CD4-positive, alpha-beta T cell treated with Interleukin-6 at 100 ng/mL for 8 hours (primary cell): ENCODE measurements at regions not wholly inside any gene's neighbourhood (a gene's known extent, or its start where the extent isn't known, plus 50 kb on each side); places are given as distances from the start of the nearest gene placed in this dataset.
"Not testable (repeated sequence)": the region's sequence is repeated elsewhere in the genome, so short reads cannot be mapped to it uniquely, and the experiment has no call there.

Experiments used
- DNase-seq: peaks from one replicate; pipeline ENCODE4 v3.0.0-alpha.2; 2020; ENCODE audit warnings: mixed read lengths, low spot score

- no peak for DNase-seq
Measured at GRCh38 chr21:25234857-25235801, 372.2 kb downstream of the MRPL39 start.

DNA sequence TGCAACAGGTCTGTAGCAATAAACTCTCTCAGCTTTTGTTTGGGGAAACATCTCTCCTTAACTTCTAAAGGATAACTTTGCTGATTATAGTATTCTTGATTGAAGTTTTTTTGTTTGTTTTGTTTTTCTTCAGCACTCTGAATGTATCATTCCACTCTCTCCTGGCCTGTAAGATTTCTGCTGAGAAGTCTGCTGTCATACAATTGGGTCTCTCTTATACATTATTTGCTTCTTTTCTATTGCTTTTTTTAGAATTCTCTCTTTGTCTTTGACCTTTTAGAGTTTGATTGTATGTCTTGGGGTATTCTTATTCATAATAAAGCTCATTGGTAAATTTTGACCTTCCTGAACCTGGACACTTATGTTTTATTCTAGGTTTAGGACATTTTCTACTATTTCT lies 386.3 kb downstream of the MRPL39 start:
- DNase-seq, result no peak

GRCh38 chr21:25220169-25220568 lies 387.1 kb downstream of the MRPL39 start:
- no peak for DNase-seq

DNA sequence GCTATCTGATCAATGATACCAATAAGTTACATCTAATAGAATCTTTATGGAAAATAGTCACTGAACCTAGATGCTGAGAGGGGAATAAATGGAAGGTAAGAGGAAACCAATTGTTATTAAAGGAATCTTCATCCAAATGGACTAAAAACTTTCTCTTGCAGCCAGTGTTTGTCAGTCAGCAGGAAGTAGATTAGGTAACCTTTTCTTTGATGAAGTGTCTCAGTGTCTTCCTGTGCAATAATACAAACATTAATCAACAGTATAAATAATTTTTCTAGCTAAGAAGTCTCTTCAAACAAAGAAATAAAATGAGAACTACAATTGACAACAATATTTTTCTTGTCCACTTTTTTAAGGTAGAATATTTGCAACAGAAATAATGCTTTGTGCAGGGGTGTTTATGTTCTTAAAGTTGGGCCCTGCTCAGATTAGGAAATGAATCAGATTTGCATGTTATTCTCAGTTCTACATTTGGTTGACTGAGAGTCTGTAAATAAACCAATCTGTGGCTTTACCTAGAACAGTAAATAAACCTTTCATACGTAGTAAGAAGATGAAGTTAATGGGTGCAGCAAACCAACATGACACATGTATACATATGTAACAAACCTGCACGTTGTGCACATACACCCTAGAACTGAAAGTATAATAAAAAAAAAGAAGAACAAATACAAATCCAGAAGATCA lies 391.4 kb downstream of the MRPL39 start:
- no peak for DNase-seq

GRCh38 chr21:25214676-25215075 lies 392.6 kb downstream of the MRPL39 start:
- no peak for DNase-seq

GRCh38 chr21:25199944-25200343 lies 407.3 kb downstream of the MRPL39 start:
- no peak for DNase-seq

- no peak for DNase-seq
Measured at GRCh38 chr21:25191141-25191540, 416.1 kb downstream of the MRPL39 start.

DNA sequence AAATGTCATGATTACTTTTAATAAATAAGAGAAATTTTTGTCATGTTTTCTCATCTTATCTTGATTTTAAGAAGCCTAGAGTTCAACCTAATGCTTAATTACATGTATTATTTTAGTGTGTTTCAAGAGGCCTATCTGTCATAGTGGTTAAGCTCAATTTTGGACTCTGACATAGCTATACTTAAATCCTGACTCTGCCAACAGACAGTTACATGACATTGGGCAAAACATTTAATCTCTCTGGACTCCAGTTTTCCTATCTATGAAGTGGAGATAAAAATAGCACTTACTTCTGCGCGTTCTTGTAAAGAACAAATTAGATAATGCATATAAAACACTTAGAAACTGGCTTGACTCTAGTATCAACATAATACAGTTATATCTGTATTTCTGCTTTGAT lies 417.8 kb downstream of the MRPL39 start:
- DNase-seq, result no peak

DNA sequence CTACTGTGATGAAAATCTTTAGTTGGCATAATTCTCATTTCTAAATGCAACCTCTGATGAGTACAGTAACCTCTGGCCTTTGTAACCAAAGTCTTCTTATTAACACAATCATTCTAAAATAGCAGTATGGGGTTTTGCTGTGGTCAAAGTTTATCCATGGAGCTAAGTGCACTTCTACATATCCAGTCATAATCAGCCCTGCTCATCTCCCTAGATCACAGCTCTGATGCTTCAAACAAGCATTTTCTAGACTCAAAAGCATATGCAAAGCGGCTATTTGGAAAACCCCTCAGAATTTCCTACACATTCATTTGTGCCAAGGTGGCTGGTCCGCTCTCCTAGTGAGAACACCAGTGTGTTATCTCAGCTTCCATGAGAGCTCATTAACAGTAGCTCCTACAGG lies 418.6 kb downstream of the MRPL39 start:
- DNase-seq, result no peak

- no peak for DNase-seq
Measured at GRCh38 chr21:25186273-25186672, 421.0 kb downstream of the MRPL39 start.

DNA sequence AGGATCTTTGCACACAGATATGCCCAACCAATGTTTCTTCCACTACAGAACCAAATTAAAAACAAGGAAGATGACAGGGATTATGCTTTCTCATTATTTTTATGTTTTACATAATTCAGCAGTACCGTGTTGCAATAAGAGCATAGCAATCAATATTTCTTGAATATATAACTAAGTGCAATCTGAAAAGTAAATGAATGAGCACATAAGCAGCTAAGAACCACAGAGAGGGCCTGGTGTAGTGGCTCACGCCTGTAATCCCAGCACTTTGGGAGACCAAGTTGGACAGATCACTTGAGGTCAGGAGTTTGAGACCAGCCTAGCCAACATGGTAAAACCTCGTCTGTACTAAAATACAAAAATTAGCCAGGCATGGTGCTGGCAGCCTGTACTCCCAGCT lies 423.7 kb downstream of the MRPL39 start:
- no peak for DNase-seq

DNA sequence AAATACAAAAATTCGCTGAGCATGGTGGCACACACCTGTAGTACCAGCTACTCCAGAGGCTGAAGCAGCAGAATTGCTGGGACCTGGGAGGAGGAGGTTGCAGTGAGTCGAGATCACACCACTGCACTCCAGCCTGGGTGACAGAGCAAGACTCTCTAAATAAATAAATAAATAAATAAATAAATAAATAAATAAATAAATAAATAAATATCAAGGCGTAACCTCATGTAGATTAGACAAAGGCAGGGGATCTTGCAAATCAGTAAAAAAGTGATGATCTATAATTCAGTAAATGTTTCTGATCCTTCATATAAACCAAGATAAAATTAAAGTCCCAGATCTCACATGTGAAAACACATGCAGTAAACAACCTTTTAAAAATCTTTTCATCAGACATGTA lies 425.6 kb downstream of the MRPL39 start:
- DNase-seq, result not testable (repeated sequence)

GRCh38 chr21:25179116-25179515 lies 428.2 kb downstream of the MRPL39 start:
- no peak for DNase-seq

GRCh38 chr21:25176637-25177412 lies 430.5 kb downstream of the MRPL39 start:
- no peak for DNase-seq

DNA sequence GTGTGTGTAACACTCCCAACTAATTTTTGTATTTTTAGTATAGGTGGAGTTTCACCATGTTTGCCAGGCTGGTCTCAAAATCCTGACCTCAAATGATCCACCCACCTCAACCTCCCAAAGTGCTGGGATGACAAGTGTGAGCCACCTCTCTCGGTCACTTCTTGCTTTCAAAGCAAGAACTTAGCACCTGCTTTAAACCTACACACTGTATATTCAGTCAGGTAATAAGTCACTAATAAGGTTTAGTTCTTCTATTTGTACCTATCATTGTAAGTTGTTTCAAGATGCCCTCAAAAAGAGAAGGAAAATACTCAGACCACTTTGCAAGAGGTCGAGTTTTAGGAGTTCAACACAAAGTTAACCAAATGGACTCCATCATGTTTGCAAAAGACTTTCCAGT lies 431.3 kb downstream of the MRPL39 start:
- no peak for DNase-seq

DNA sequence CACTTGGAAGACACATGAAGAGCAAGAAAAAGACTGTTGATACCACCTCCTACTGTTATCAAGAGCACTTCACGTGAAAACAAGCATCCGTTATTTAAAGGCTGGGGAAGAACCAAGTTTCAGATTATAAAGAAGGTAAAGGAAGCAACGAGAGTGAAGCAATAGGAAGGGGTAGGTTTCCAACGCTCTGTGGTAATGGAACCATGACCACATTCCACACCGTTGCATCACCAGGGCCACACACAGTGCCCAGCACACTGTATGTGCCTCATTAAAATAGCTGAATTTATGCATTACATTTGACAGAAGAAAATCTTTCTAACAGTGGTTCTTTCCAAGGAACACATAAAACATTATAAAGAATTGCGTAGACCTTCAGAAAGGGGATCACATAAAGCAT lies 435.8 kb downstream of the MRPL39 start:
- DNase-seq, result no peak

- no peak for DNase-seq
Measured at GRCh38 chr21:25170681-25171080, 436.6 kb downstream of the MRPL39 start.

DNA sequence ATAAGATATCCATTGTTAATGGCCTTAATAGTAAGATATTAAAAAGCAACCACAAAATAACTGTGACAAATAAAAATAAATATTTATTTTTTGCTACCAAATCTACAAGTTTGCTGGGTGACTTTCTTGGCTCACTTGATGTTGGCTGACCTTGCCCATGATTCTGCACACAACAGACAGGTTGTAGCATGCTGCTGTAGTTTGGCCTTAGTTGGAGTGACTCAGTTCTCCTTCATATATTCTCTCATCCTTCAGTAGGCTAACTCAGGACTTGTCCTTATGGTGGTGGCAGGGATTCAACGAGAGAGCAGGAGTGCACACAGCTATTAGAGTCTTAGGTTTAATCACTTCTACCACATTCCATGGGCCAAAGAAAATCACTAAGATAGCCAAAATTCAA lies 437.9 kb downstream of the MRPL39 start:
- no peak for DNase-seq

DNA sequence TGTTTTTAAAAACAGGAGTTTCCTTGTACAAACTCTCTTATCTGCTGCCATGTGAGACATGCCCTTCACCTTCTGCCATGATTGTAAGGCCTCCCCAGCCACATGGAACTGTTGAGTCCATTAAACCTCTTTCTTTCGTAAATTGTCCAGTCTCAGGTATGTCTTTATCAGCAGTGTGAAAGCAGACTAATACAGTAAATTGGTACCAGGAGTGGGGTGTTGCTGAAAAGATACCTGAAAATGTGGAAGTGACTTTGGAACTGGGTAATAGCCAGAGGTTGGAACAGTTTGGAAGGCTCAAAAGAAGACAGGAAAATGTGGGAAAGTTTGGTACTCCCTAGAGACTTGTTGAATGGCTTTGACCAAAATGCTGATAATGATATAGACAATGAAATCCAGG lies 440.4 kb downstream of the MRPL39 start:
- DNase-seq, result not testable (repeated sequence)

GRCh38 chr21:25161571-25161970 lies 445.7 kb downstream of the MRPL39 start:
- no peak for DNase-seq

- not testable (repeated sequence) for DNase-seq
Measured at GRCh38 chr21:25155020-25155419, 452.3 kb downstream of the MRPL39 start.

- no peak for DNase-seq
Measured at GRCh38 chr21:25149022-25149421, 458.3 kb downstream of the MRPL39 start.

DNA sequence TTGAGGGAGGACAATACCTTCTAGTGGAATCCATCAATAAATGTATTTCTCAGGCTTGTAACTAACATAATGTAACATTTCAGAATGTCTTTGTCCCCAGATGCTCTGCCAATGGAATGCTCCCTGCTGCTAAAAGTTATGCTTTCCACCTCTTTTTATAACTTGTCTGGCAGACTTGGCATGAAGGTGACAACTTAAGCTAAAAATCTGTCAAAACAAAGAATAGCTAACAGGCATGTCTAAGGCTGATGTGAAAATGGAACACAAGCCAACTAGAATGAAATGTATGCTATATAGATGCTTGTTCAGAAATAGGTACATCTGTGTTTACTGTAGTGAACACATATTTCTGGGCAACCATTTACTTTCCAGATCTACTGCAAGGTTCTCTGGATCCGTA lies 467.9 kb downstream of the MRPL39 start:
- DNase-seq, result no peak
